SK-N-SH (cell line): ENCODE measurements at regions not wholly inside any gene's neighbourhood (a gene's known extent, or its start where the extent isn't known, plus 50 kb on each side); places are given as distances from the start of the nearest gene placed in this dataset.

ENCODE experiments used
- CTCF ChIA-PET: fragments of 300-600, 350-600 bp; formaldehyde crosslinking; extraction: SDS; loops from one replicate; lab custom pipeline; 2021; lab: Yijun Ruan, JAX
- POLR2A ChIA-PET: fragments of 350-600 bp; sonication (Branson Sonifier 250); formaldehyde crosslinking; extraction: SDS; loops from one replicate; lab custom pipeline; 2020; ENCODE audit warnings: antibody characterized with exemption, inconsistent platforms; lab: Yijun Ruan, JAX
- DNase-seq: peaks from one replicate; pipeline ENCODE4 v3.0.0; 2012
- H2AFZ ChIP-seq: fragments of 200-600 bp; sonication (generic); 2 replicates; pipeline ENCODE4 v1.8.1; 2016; ENCODE audit warnings: antibody characterized with exemption, mild to moderate bottlenecking, low read depth
- H3F3A ChIP-seq: fragments of 200-600 bp; sonication (generic); replicated peaks from 2 replicates; pipeline ENCODE3; 2016; ENCODE audit warnings: antibody characterized with exemption, mild to moderate bottlenecking; ENCODE audit not compliant: insufficient read depth
- H3K27ac ChIP-seq, 2 experiments: fragments of 200-500 bp in 1 of 2; fragments of 200-600 bp in 1 of 2; sonication (Bioruptor generic) in 1 of 2; sonication (generic), shearing (Covaris generic) in 1 of 2; 2 replicates each; pipeline versions ENCODE4 v1.5.1 to v1.6.1; 2014 to 2016; ENCODE audit warnings: low read depth in 2 of 2, inconsistent platforms in 1 of 2, low read length in 1 of 2, mild to moderate bottlenecking in 1 of 2, mixed read lengths in 1 of 2
- H3K27me3 ChIP-seq: fragments of 200-600 bp; sonication (generic), shearing (Covaris generic); 2 replicates; pipeline ENCODE4 v1.6.1; 2016; ENCODE audit warnings: mixed run types; ENCODE audit not compliant: insufficient read depth
- H3K36me3 ChIP-seq, 2 experiments: fragments of 200-500 bp in 1 of 2; fragments of 200-600 bp in 1 of 2; sonication (Bioruptor generic) in 1 of 2; sonication (generic) in 1 of 2; replicated peaks in 1 of 2; 2 replicates each; pipeline versions ENCODE3 to v1.5.1; 2014 to 2016; ENCODE audit warnings: low read length in 1 of 2, mild to moderate bottlenecking in 1 of 2; ENCODE audit not compliant: insufficient read depth in 2 of 2, control insufficient read depth in 1 of 2
- H3K4me1 ChIP-seq, 2 experiments: fragments of 200-500 bp in 1 of 2; fragments of 200-600 bp in 1 of 2; sonication (Bioruptor generic) in 1 of 2; sonication (generic), shearing (Covaris generic) in 1 of 2; 2 replicates each; pipeline versions ENCODE4 v1.5.1 to v1.6.1; 2014 to 2016; ENCODE audit warnings: low read depth in 1 of 2, low read length in 1 of 2, mixed run types in 1 of 2; ENCODE audit not compliant: insufficient read depth in 2 of 2, control insufficient read depth in 1 of 2
- H3K4me2 ChIP-seq: fragments of 200-600 bp; sonication (generic), shearing (Covaris generic); 2 replicates; pipeline ENCODE4 v1.6.1; 2017; ENCODE audit warnings: mixed run types
- H3K4me3 ChIP-seq, 2 experiments: fragments of 200-500 bp in 1 of 2; fragments of 200-600 bp in 1 of 2; sonication (Bioruptor generic) in 1 of 2; sonication (generic), shearing (Covaris generic) in 1 of 2; 2 replicates each; pipeline versions ENCODE4 v1.5.1 to v1.8.1; 2014 to 2016; ENCODE audit warnings: low read depth in 2 of 2, inconsistent platforms in 1 of 2, low read length in 1 of 2, mild to moderate bottlenecking in 1 of 2, mixed read lengths in 1 of 2, moderate library complexity in 1 of 2
- H3K79me2 ChIP-seq: fragments of 200-600 bp; sonication (generic); 2 replicates; pipeline ENCODE4 v1.8.1; 2017; ENCODE audit warnings: mild to moderate bottlenecking; ENCODE audit not compliant: insufficient read depth
- H3K9ac ChIP-seq: fragments of 200-600 bp; sonication (generic); 2 replicates; pipeline ENCODE4 v1.6.1; 2017; ENCODE audit warnings: mixed run types
- H3K9me2 ChIP-seq: fragments of 200-600 bp; sonication (generic); 2 replicates; pipeline ENCODE4 v1.6.1; 2017; ENCODE audit warnings: mixed run types
- H3K9me3 ChIP-seq: fragments of 200-600 bp; sonication (generic); 2 replicates; pipeline ENCODE4 v1.6.1; 2017; ENCODE audit warnings: mixed run types, mild to moderate bottlenecking, moderate library complexity
- H4K20me1 ChIP-seq: fragments of 200-600 bp; sonication (generic); 2 replicates; pipeline ENCODE4 v1.6.1; 2017; ENCODE audit warnings: mild to moderate bottlenecking, mixed run types; ENCODE audit not compliant: insufficient read depth
- CHD2 ChIP-seq: fragments of 150-350 bp; IDR thresholded peaks from 2 replicates; pipeline ENCODE4 v1.6.1; 2018; ENCODE audit warnings: low read length; ENCODE audit not compliant: partially characterized antibody
- EP300 ChIP-seq, 2 experiments: IDR thresholded peaks; 2 replicates each; pipeline versions ENCODE4 v1.4.0 to v1.6.1; 2012; ENCODE audit warnings: borderline replicate concordance in 1 of 2, low read depth in 1 of 2, low read length in 1 of 2
- EZH2phosphoT487 ChIP-seq: fragments of 200-600 bp; sonication (generic); IDR thresholded peaks from 2 replicates; pipeline ENCODE4 v1.6.1; 2017; ENCODE audit warnings: low read depth, mixed run types, mild to moderate bottlenecking, antibody characterized with exemption, moderate library complexity, borderline replicate concordance
- FOSL2 ChIP-seq: IDR thresholded peaks from 2 replicates; pipeline ENCODE4 v1.4.0; 2012; ENCODE audit warnings: low read depth, mild to moderate bottlenecking, moderate library complexity, borderline replicate concordance
- GABPA ChIP-seq: IDR thresholded peaks from 2 replicates; pipeline ENCODE4 v1.4.0; 2012; ENCODE audit warnings: low read depth, mild to moderate bottlenecking
- GATA2 ChIP-seq: sonication (generic); formaldehyde crosslinking; IDR thresholded peaks from 2 replicates; pipeline ENCODE4 v1.5.0; 2020; ENCODE audit warnings: mild to moderate bottlenecking, missing genetic modification reagents
- IRF3 ChIP-seq: fragments of 150-350 bp; IDR thresholded peaks from 2 replicates; pipeline ENCODE4 v1.6.1; 2016; ENCODE audit warnings: mild to moderate bottlenecking, low read depth, low read length
- JUND ChIP-seq: IDR thresholded peaks from 2 replicates; pipeline ENCODE4 v1.4.0; 2012
- MXI1 ChIP-seq: IDR thresholded peaks from 2 replicates; pipeline ENCODE4 v1.6.1; 2012; ENCODE audit warnings: mild to moderate bottlenecking, low read depth, low read length, improper control_type of control experiment
- PBX3 ChIP-seq: IDR thresholded peaks from 2 replicates; pipeline ENCODE4; 2012
- POLR2AphosphoS5 ChIP-seq: IDR thresholded peaks from 2 replicates; pipeline ENCODE4 v1.6.1; 2012; ENCODE audit warnings: low read depth, low read length
- RAD21 ChIP-seq: IDR thresholded peaks from 2 replicates; pipeline ENCODE4 v1.6.1; 2012; ENCODE audit warnings: mild to moderate bottlenecking, low read length
- TAF1 ChIP-seq: IDR thresholded peaks from 2 replicates; pipeline ENCODE4 v1.6.1; 2012; ENCODE audit warnings: low read depth, mild to moderate bottlenecking, low read length, moderate library complexity, borderline replicate concordance
- TEAD4 ChIP-seq: IDR thresholded peaks from 2 replicates; pipeline ENCODE4 v1.4.0; 2012; ENCODE audit warnings: mild to moderate bottlenecking, borderline replicate concordance; ENCODE audit not compliant: insufficient read depth
- USF2 ChIP-seq: fragments of 150-350 bp; IDR thresholded peaks from 2 replicates; pipeline ENCODE4 v1.6.1; 2017; ENCODE audit warnings: antibody characterized with exemption, low read length, low read depth, borderline replicate concordance
- YY1 ChIP-seq: IDR thresholded peaks from 2 replicates; pipeline ENCODE4 v1.4.0; 2012; ENCODE audit warnings: low read depth, mild to moderate bottlenecking
- WGBS: methylation state at CpG from one replicate; pipeline ENCODE4 v1.1.6; 2017; ENCODE audit warnings: low lambda C conversion rate; 5-methylcytosine and 5-hydroxymethylcytosine counted together

- ChIA-PET CTCF (interaction anchor here (0.6 to 2.4 kb wide), 4 partner anchors 12 to 49 kb away, joined by 3 to 6 read pairs (median 4); no protein-coding TSS in a partner anchor), POLR2A (no interaction called here)
- Histone ChIP-seq H3K9me3 (no peaks in the 10 kb centered on the region), H3K27me3 (no peaks in the 10 kb centered on the region), H3K4me1 (peaks cover 0 to 4% of the 10 kb centered on the region in 2 experiments; a peak in 2 of 4 replicates), H2AFZ (no peak overlapping the region), H4K20me1 (no peaks in the 10 kb centered on the region), H3K36me3 (no peaks in the 10 kb centered on the region), H3K9me2 (no peaks in the 10 kb centered on the region), H3K4me3 (no peak overlapping the region), H3K4me2 (no peak overlapping the region), H3K79me2 (no peaks in the 10 kb centered on the region), H3F3A (no peaks in the 10 kb centered on the region), H3K9ac (no peak overlapping the region), H3K27ac (no peak overlapping the region)
- no peak for DNase-seq
- TF ChIP-seq IRF3 (no peak), FOSL2 (no peak), GABPA (no peak), JUND (no peak), CHD2 (no peak), YY1 (no peak), USF2 (no peak), EZH2phosphoT487 (no peak), POLR2AphosphoS5 (no peak), TEAD4 (no peak), TAF1 (no peak), MXI1 (no peak), RAD21 (no peak), EP300 (IDR thresholded peaks at IDR 0.05; ENCODE audit: borderline replicate concordance in 1 of 2, low read depth in 1 of 2, low read length in 1 of 2) (no peak)
- WGBS = 25% methylated on average over 2 of the region's 2 CpGs
Observed at GRCh38 chr2:21299411-21299810, 175.6 kb downstream of the TDRD15 start.

GRCh38 chr2:21301871-21302455 lies 178.2 kb downstream of the TDRD15 start:
- Histone ChIP-seq H3K9me3 (no peaks in the 10 kb centered on the region), H3K27me3 (no peaks in the 10 kb centered on the region), H2AFZ (no peak overlapping the region), H3K4me2 (no peak overlapping the region), H3K36me3 (no peaks in the 10 kb centered on the region), H3K4me3 (no peak overlapping the region), H3K9me2 (no peaks in the 10 kb centered on the region), H3K4me1 (peaks cover 0 to 20% of the 10 kb centered on the region in 2 experiments; a peak in 2 of 4 replicates), H4K20me1 (no peaks in the 10 kb centered on the region), H3K9ac (no peak overlapping the region), H3K79me2 (no peaks in the 10 kb centered on the region), H3F3A (no peaks in the 10 kb centered on the region), H3K27ac (peak overlapping the region in 1 of 2 experiments; percentile 34; a peak in 2 of 4 replicates)
- no peak for DNase-seq
- WGBS = 5% methylated on average over 1 of the region's 1 CpG
- ChIA-PET CTCF (interaction anchor here (1.0 to 2.1 kb wide), 7 partner anchors 9 to 101 kb away, joined by 3 to 15 read pairs (median 3); no protein-coding TSS in a partner anchor), POLR2A (no interaction called here)
- TF ChIP-seq PBX3 = no peak
- peak; percentile 43; the same call in 1 of the 2 replicates for TF ChIP-seq GATA2 (CRISPR knock-in tag)
- TF ChIP-seq MXI1 = peak; percentile 36; the same call in 1 of the 2 replicates
